Cardiac fibroblast (primary cell): ENCODE measurements at regions not wholly inside any gene's neighbourhood (a gene's known extent, or its start where the extent isn't known, plus 50 kb on each side); places are given as distances from the start of the nearest gene placed in this dataset.

Experiments
- DNase-seq, 2 donors: peaks; one replicate each; pipeline versions ENCODE4 v3.0.0 to v3.0.0-alpha.2; 2010; ENCODE audit warnings: low read depth in 2 of 2
- H3K4me3 ChIP-seq, 2 donors: replicated peaks in 1 of 2; 1 replicate in 1 of 2; 2 replicates in 1 of 2; pipeline ENCODE4 v1.5.1; 2011; ENCODE audit warnings: low read depth in 2 of 2, low read length in 2 of 2, mild to moderate bottlenecking in 2 of 2, moderate library complexity in 1 of 2
- CTCF ChIP-seq: IDR thresholded peaks from one replicate; pipeline ENCODE4 v1.5.1; 2011; ENCODE audit warnings: low read depth, mild to moderate bottlenecking, low read length, inconsistent platforms

DNA sequence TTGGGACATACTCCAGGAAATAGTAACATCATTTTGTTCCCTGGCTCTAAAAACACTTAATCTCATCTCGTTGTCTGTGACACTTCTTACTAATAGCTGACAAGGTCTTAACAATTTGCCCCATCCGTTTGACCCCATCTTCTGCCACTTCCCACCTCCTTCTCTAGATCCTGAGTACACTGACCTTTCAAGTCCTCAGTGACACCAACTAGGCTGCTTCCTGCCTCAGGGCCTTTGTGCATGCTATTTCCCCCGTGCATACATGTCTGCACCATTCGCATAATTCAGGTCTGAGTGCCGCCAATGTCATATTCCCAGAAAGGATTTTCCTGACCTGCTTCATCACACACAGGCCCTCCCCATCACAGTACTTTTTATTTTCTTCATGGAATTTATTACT, 70.6 kb upstream of the CCND2 start:
- no peak for DNase-seq
- H3K4me3 ChIP-seq, result no peak overlapping the region
- no peak for TF ChIP-seq CTCF

DNA sequence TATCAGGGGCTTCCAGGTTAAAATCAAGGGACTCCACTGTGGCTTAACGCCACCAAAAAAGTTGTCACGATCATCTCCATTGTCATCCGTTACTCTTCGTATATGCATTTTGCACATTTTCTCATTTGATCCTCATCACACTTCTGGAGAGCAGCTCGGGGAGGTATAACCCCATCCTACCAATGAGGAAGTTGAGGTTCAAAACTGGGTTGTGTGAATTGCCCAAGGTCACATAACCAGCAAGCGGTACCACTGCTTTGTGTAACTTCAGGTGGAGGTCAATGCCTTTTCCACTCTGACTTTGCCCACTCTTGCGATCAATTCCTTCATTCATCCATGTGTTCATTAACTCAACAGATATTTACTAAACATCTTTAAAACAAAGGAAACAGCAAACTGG, 71.1 kb upstream of the CCND2 start:
- DNase-seq, result no peak
- TF ChIP-seq CTCF, result no peak
- no peak overlapping the region for H3K4me3 ChIP-seq

GRCh38 chr12:4201333-4202100, 72.0 kb upstream of the CCND2 start:
- no peak for TF ChIP-seq CTCF
- DNase-seq, result no peak
- no peak overlapping the region for H3K4me3 ChIP-seq

GRCh38 chr12:4197922-4198763, 75.4 kb upstream of the CCND2 start:
- DNase-seq, result no peak

GRCh38 chr12:4196805-4197420, 76.6 kb upstream of the CCND2 start:
- TF ChIP-seq CTCF, result no peak
- DNase-seq, result no peak
- no peak overlapping the region for H3K4me3 ChIP-seq

More at GRCh38 chr12:4197922-4198763, 75.4 kb upstream of the CCND2 start:
- no peak overlapping the region for H3K4me3 ChIP-seq
- TF ChIP-seq CTCF, result no peak

- no peak for DNase-seq
- no peak for TF ChIP-seq CTCF
Observed at GRCh38 chr12:4194668-4195067, 78.9 kb upstream of the CCND2 start.

More at GRCh38 chr12:4194668-4195067, 78.9 kb upstream of the CCND2 start:
- no peak overlapping the region for H3K4me3 ChIP-seq
